ENCODE measurements at regions not wholly inside any gene's neighbourhood (a gene's known extent, or its start where the extent isn't known, plus 50 kb on each side); places are given as distances from the start of the nearest gene placed in this dataset.

DNA sequence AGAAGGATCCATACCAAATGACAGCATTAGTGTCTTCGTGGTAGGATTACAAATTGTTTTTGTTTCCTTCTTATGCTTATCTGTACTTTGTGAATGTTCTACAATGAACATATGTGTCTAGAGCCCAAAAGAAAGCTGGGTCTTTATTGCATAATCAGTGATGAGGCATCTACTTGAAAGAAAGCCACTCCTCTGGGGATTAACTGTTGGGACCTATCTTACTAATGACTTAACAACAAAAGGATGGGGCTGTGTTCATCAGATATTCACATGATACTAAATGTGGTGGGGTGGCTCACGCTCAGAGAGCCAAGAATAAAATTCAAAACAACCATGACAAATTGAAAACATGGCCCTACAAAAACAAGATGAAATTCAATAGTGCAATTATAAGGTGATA, 160.2 kb downstream of the RGS9 start:
- DNase-seq (no peak), ATAC-seq (ENCODE audit: low read depth) (no peak)
- Histone ChIP-seq H3K27me3 (replicated peaks in 1 of 4; ENCODE audit: control extremely low read depth in 1 of 4, control insufficient read depth in 3 of 4, insufficient read depth in 4 of 4, low read length in 3 of 4) (no peaks in the 10 kb centered on the region), H3K27ac (ENCODE audit: low read length in 2 of 2) (no peak overlapping the region), H4K20me1 (ENCODE audit: control insufficient read depth, insufficient read depth, low read length, poor library complexity, severe bottlenecking) (no peaks in the 10 kb centered on the region), H3K79me2 (ENCODE audit: control insufficient read depth, insufficient read depth, low read length) (no peaks in the 10 kb centered on the region), H3K4me3 (ENCODE audit: control extremely low read depth in 1 of 5, extremely low read depth in 1 of 5, insufficient read depth in 1 of 5, low read depth in 2 of 5, low read length in 4 of 5) (no peak overlapping the region), H3K4me1 (ENCODE audit: control insufficient read depth in 2 of 2, insufficient read depth in 2 of 2, low read length in 2 of 2) (no peaks in the 10 kb centered on the region), H3K36me3 (replicated peaks in 1 of 2; ENCODE audit: control extremely low read depth in 1 of 2, control insufficient read depth in 1 of 2, extremely low read depth in 1 of 2, insufficient read depth in 2 of 2, low read length in 1 of 2) (no peaks in the 10 kb centered on the region), H2AFZ (ENCODE audit: insufficient read depth, low read depth, low read length, poor library complexity, severe bottlenecking) (no peak overlapping the region), H3K4me2 (replicated peaks; ENCODE audit: low read depth, low read length, poor library complexity, severe bottlenecking) (no peak overlapping the region), H3K9ac (ENCODE audit: low read length) (no peak overlapping the region), H3K9me3 (ENCODE audit: control extremely low read depth in 1 of 3, control insufficient read depth in 2 of 3, insufficient read depth in 1 of 3, low read length in 2 of 3) (no peaks in the 10 kb centered on the region)
- ChIA-PET POLR2A (no interaction called here), CTCF (interaction anchor here (1.2 kb wide), 1 partner anchor 868 kb away, joined by 3 read pairs; no protein-coding TSS in a partner anchor)
- Mint-ChIP-seq H3K27ac (no peak overlapping the region), H3K9me3 (ENCODE audit: insufficient read depth) (no peaks in the 10 kb centered on the region), H3K27me3 (peaks cover 21% of the 10 kb centered on the region), H3K4me3 (no peak overlapping the region), H3K4me1 (no peaks in the 10 kb centered on the region)
- WGBS (ENCODE audit: insufficient coverage): no CpG with 5 or more reads among the region's 2 CpGs
- intact Hi-C loops (cut with micrococcal nuclease): no loop called here
- TF ChIP-seq, protein P1, sequence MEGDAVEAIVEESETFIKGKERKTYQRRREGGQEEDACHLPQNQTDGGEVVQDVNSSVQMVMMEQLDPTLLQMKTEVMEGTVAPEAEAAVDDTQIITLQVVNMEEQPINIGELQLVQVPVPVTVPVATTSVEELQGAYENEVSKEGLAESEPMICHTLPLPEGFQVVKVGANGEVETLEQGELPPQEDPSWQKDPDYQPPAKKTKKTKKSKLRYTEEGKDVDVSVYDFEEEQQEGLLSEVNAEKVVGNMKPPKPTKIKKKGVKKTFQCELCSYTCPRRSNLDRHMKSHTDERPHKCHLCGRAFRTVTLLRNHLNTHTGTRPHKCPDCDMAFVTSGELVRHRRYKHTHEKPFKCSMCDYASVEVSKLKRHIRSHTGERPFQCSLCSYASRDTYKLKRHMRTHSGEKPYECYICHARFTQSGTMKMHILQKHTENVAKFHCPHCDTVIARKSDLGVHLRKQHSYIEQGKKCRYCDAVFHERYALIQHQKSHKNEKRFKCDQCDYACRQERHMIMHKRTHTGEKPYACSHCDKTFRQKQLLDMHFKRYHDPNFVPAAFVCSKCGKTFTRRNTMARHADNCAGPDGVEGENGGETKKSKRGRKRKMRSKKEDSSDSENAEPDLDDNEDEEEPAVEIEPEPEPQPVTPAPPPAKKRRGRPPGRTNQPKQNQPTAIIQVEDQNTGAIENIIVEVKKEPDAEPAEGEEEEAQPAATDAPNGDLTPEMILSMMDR (IDR thresholded peaks at IDR 0.05): no peak
- TF ChIP-seq EZH2 (IDR thresholded peaks at IDR 0.05; ENCODE audit: borderline replicate concordance, insufficient read depth, low read depth, low read length, poor library complexity, severe bottlenecking): no peak

DNA sequence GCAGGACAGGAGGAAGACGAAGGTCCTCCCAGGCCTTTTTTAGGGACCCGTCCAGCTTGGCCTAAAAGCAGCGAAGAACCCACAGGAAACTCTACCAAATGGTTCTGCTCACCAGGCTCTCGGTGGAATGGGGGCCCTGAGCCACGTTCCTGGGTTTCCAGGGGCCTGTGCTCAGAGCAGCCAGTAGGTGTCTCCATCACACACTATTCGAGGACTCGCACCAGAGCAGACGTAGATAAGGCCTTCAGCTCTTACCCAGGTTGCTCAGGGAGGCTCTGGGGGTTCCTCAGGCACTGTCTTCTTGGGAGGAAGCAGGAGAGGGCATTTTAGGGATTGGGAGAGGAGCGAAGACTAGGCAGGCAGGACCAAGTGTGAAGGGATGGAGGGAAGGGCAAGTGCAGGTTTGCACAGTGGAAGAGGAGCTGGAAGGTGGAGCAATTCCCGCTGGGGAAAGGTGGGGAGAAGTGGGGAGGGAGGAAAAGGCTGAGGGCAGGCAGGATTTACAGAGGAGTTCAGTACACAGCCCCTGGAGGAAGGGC, 157.1 kb downstream of the RGS9 start:
- H3K27ac Mint-ChIP-seq: no peak overlapping the region
- DNase-seq: peak; percentile 36

More for the DNA sequence above, 157.1 kb downstream of the RGS9 start:
- peak; percentile 33 for ATAC-seq (ENCODE audit: low read depth)
- intact Hi-C loops (cut with micrococcal nuclease): loop anchor here (5.0 kb wide), 1 partner anchor 1273 kb away; no protein-coding TSS in a partner anchor
- no peaks in the 10 kb centered on the region for H3K4me1 ChIP-seq (ENCODE audit: control insufficient read depth in 2 of 2, insufficient read depth in 2 of 2, low read length in 2 of 2)
- no peaks in the 10 kb centered on the region for H3K4me1 Mint-ChIP-seq
- TF ChIP-seq, protein P1 (IDR thresholded peaks at IDR 0.05): peak; percentile 49
- no peak for TF ChIP-seq EZH2 (IDR thresholded peaks at IDR 0.05; ENCODE audit: borderline replicate concordance, insufficient read depth, low read depth, low read length, poor library complexity, severe bottlenecking)
- POLR2A ChIA-PET: no interaction called here
- no peaks in the 10 kb centered on the region for H3K79me2 ChIP-seq (ENCODE audit: control insufficient read depth, insufficient read depth, low read length)
- no peaks in the 10 kb centered on the region for H4K20me1 ChIP-seq (ENCODE audit: control insufficient read depth, insufficient read depth, low read length, poor library complexity, severe bottlenecking)
- no peaks in the 10 kb centered on the region for H3K36me3 ChIP-seq (replicated peaks in 1 of 2; ENCODE audit: control extremely low read depth in 1 of 2, control insufficient read depth in 1 of 2, extremely low read depth in 1 of 2, insufficient read depth in 2 of 2, low read length in 1 of 2)
- H3K4me3 ChIP-seq (ENCODE audit: control extremely low read depth in 1 of 5, extremely low read depth in 1 of 5, insufficient read depth in 1 of 5, low read depth in 2 of 5, low read length in 4 of 5): no peak overlapping the region
- CTCF ChIA-PET: interaction anchor here (0.6 to 5.2 kb wide), 5 partner anchors 12 to 955 kb away, joined by 3 to 51 read pairs (median 3); no protein-coding TSS in a partner anchor
- H3K27ac ChIP-seq (ENCODE audit: low read length in 2 of 2): no peak overlapping the region
- H3K9me3 ChIP-seq (ENCODE audit: control extremely low read depth in 1 of 3, control insufficient read depth in 2 of 3, insufficient read depth in 1 of 3, low read length in 2 of 3): no peaks in the 10 kb centered on the region
- H3K27me3 Mint-ChIP-seq: peaks cover 12% of the 10 kb centered on the region
- no peak overlapping the region for H3K9ac ChIP-seq (ENCODE audit: low read length)
- no peaks in the 10 kb centered on the region for H3K9me3 Mint-ChIP-seq (ENCODE audit: insufficient read depth)
- no peak overlapping the region for H3K4me2 ChIP-seq (replicated peaks; ENCODE audit: low read depth, low read length, poor library complexity, severe bottlenecking)
- H3K4me3 Mint-ChIP-seq: no peak overlapping the region
- WGBS (ENCODE audit: insufficient coverage): 14% methylated on average over 9 of the region's 10 CpGs
- H3K27me3 ChIP-seq (replicated peaks in 1 of 4; ENCODE audit: control extremely low read depth in 1 of 4, control insufficient read depth in 3 of 4, insufficient read depth in 4 of 4, low read length in 3 of 4): no peaks in the 10 kb centered on the region
- no peak overlapping the region for H2AFZ ChIP-seq (ENCODE audit: insufficient read depth, low read depth, low read length, poor library complexity, severe bottlenecking)
